Endothelial cell of umbilical vein (primary cell): ENCODE measurements at regions not wholly inside any gene's neighbourhood (a gene's known extent, or its start where the extent isn't known, plus 50 kb on each side); places are given as distances from the start of the nearest gene placed in this dataset.

Experiments
- BruUV-seq: library from RNA; stranded (reverse); fragments of 400-500 nt; replicated peaks from 2 replicates; lab custom pipeline; 2021; lab: Mats Ljungman, UMichigan
- CTCF ChIA-PET: fragments of 300-600, 350-600 bp; sonication (Branson Sonifier 250); formaldehyde crosslinking; loops from one replicate; lab custom pipeline; 2021; ENCODE audit warnings: antibody characterized with exemption, inconsistent platforms; lab: Charles Lee
- POLR2A ChIA-PET: fragments of 300-600, 350-600 bp; sonication (Branson Sonifier 250); formaldehyde crosslinking; loops from one replicate; lab custom pipeline; 2021; ENCODE audit warnings: antibody characterized with exemption, inconsistent platforms; lab: Charles Lee
- DNase-seq: peaks from one replicate; pipeline ENCODE4 v3.0.0-alpha.2; 2011; ENCODE audit warnings: low read depth, low spot score
- FAIRE-seq: peaks from 2 replicates; lab custom pipeline; 2011; peaks lifted over from hg19 to GRCh38; lab: Jason Lieb, UNC
- H2AFZ ChIP-seq: 2 replicates; pipeline ENCODE4 v1.6.0; 2012; ENCODE audit warnings: low read depth, low read length, control low read depth, inconsistent platforms
- H3K27ac ChIP-seq: 2 replicates; pipeline ENCODE4 v1.5.1; 2011; ENCODE audit warnings: low read depth, mild to moderate bottlenecking, control low read depth, low read length, moderate library complexity; ENCODE audit not compliant: insufficient read depth
- H3K27me3 ChIP-seq, 2 experiments: 2 replicates each; pipeline versions ENCODE4 v1.6.0 to v1.6.1; 2011; ENCODE audit warnings: low read length in 2 of 2, mixed read lengths in 1 of 2; ENCODE audit not compliant: control insufficient read depth in 2 of 2, insufficient read depth in 2 of 2
- H3K36me3 ChIP-seq, 2 experiments: 2 replicates in 1 of 2; 3 replicates in 1 of 2; pipeline ENCODE4 v1.5.1; 2011; ENCODE audit warnings: low read length in 2 of 2, mild to moderate bottlenecking in 1 of 2, moderate library complexity in 1 of 2; ENCODE audit not compliant: control insufficient read depth in 2 of 2, insufficient read depth in 2 of 2; ENCODE audit errors: extremely low read depth in 1 of 2
- H3K4me1 ChIP-seq: 3 replicates; pipeline ENCODE4 v1.5.1; 2011; ENCODE audit warnings: mild to moderate bottlenecking, low read length; ENCODE audit not compliant: control insufficient read depth, insufficient read depth; ENCODE audit errors: extremely low read depth
- H3K4me2 ChIP-seq: 2 replicates; pipeline ENCODE4 v1.6.1; 2011; ENCODE audit warnings: low read length, control low read depth, mixed read lengths; ENCODE audit not compliant: insufficient read depth
- H3K4me3 ChIP-seq, 3 experiments: fragments of 200-600 bp in 1 of 3; sonication (generic), shearing (Covaris generic) in 1 of 3; replicated peaks in 1 of 3; 2 replicates each; pipeline ENCODE4 v1.5.1; 2011 to 2016; ENCODE audit warnings: control low read depth in 3 of 3, low read length in 3 of 3, mild to moderate bottlenecking in 2 of 3, inconsistent platforms in 1 of 3, low read depth in 1 of 3, moderate library complexity in 1 of 3; ENCODE audit not compliant: insufficient read depth in 1 of 3
- H3K79me2 ChIP-seq: 2 replicates; pipeline ENCODE4 v1.6.0; 2012; ENCODE audit warnings: low read length, inconsistent platforms; ENCODE audit not compliant: control insufficient read depth, insufficient read depth
- H3K9ac ChIP-seq: replicated peaks from 2 replicates; pipeline ENCODE3; 2011; ENCODE audit warnings: low read length, control low read depth; ENCODE audit not compliant: insufficient read depth; ENCODE audit errors: extremely low read depth
- H3K9me1 ChIP-seq: replicated peaks from 3 replicates; pipeline ENCODE4 v1.6.0; 2011; ENCODE audit warnings: mild to moderate bottlenecking, low read length; ENCODE audit not compliant: control insufficient read depth, insufficient read depth; ENCODE audit errors: extremely low read depth
- H3K9me3 ChIP-seq: replicated peaks from 2 replicates; pipeline ENCODE4 v1.5.1; 2012; ENCODE audit warnings: low read length, inconsistent platforms; ENCODE audit not compliant: control insufficient read depth, insufficient read depth
- H4K20me1 ChIP-seq: replicated peaks from 2 replicates; pipeline ENCODE3; 2011; ENCODE audit warnings: mild to moderate bottlenecking, low read length; ENCODE audit not compliant: control insufficient read depth, insufficient read depth; ENCODE audit errors: extremely low read depth
- CTCF ChIP-seq, 2 donors: IDR thresholded peaks; 1 replicate in 1 of 2; 2 replicates in 1 of 2; pipeline ENCODE4 v1.5.1; 2011; ENCODE audit warnings: low read length in 2 of 2, mild to moderate bottlenecking in 2 of 2, moderate library complexity in 2 of 2, control low read depth in 1 of 2, inconsistent platforms in 1 of 2, low read depth in 1 of 2; ENCODE audit not compliant: insufficient read depth in 1 of 2; ENCODE audit errors: extremely low read depth in 1 of 2
- EZH2 ChIP-seq: IDR thresholded peaks from 2 replicates; pipeline ENCODE4 v1.6.1; 2012; ENCODE audit warnings: borderline replicate concordance, low read depth, mild to moderate bottlenecking, moderate library complexity, low read length, inconsistent platforms; ENCODE audit not compliant: severe bottlenecking
- FOS ChIP-seq: IDR thresholded peaks from 2 replicates; pipeline ENCODE4 v1.6.1; 2011; ENCODE audit warnings: mild to moderate bottlenecking, low read length, moderate library complexity, borderline replicate concordance; ENCODE audit not compliant: insufficient read depth
- GATA2 ChIP-seq: IDR thresholded peaks from 2 replicates; pipeline ENCODE4 v1.7.0; 2011; ENCODE audit warnings: low read depth, mild to moderate bottlenecking, moderate library complexity, mixed read lengths, low read length; ENCODE audit not compliant: insufficient read length, insufficient read depth
- JUN ChIP-seq: IDR thresholded peaks from 2 replicates; pipeline ENCODE4 v1.6.1; 2011; ENCODE audit warnings: borderline replicate concordance, low read depth; ENCODE audit not compliant: insufficient read length, insufficient read depth
- MAX ChIP-seq: IDR thresholded peaks from 2 replicates; pipeline ENCODE4 v1.6.1; 2011; ENCODE audit not compliant: insufficient read depth, insufficient read length
- MYC ChIP-seq: IDR thresholded peaks from one replicate; pipeline ENCODE4 v1.6.1; 2011; ENCODE audit warnings: mild to moderate bottlenecking, low read depth, low read length
- POLR2A ChIP-seq: IDR thresholded peaks from 2 replicates; pipeline ENCODE4 v1.6.1; 2012; ENCODE audit warnings: low read depth, mild to moderate bottlenecking, control low read depth, low read length
- POLR2AphosphoS5 ChIP-seq: IDR thresholded peaks from 2 replicates; pipeline ENCODE4 v1.6.1; 2012; ENCODE audit warnings: low read depth, mild to moderate bottlenecking, control low read depth, low read length, moderate library complexity; ENCODE audit not compliant: insufficient read depth
- dilution Hi-C: fragments of 300-500 bp; cut with MboI; formaldehyde crosslinking; loops from one replicate; pipeline ENCODE4 v1.15.0; 2019; ENCODE audit warnings: low sequenced_read_pairs; ENCODE audit not compliant: extremely low pct_ligation_motif_present
- intact Hi-C: fragments of 100-400 bp; cut with micrococcal nuclease; formaldehyde crosslinking; loops from one replicate; pipeline ENCODE4 v1.10.0; 2022

- FAIRE-seq (no peak), DNase-seq (no peak)
- TF ChIP-seq POLR2A, result no peak
- TF ChIP-seq MAX, result no peak
- no peak for TF ChIP-seq POLR2AphosphoS5
- no peak for TF ChIP-seq GATA2
- no peak for TF ChIP-seq CTCF (IDR thresholded peaks at IDR 0.05; ENCODE audit: extremely low read depth in 1 of 2, insufficient read depth in 1 of 2, low read depth in 1 of 2, low read length in 2 of 2)
- TF ChIP-seq JUN, result no peak
- no peak for TF ChIP-seq MYC
- TF ChIP-seq FOS, result no peak
- no peak for TF ChIP-seq EZH2
- no peak overlapping the region for H2AFZ ChIP-seq
- no peaks in the 10 kb centered on the region for H3K9me1 ChIP-seq
- CTCF ChIA-PET, result no interaction called here
- dilution Hi-C loops, result no loop called here
- intact Hi-C loops, result no loop called here
- no peaks in the 10 kb centered on the region for H3K79me2 ChIP-seq
- no peak overlapping the region for H3K9ac ChIP-seq
- no peaks in the 10 kb centered on the region for H3K36me3 ChIP-seq
- H3K4me3 ChIP-seq, result no peak overlapping the region
- no peak overlapping the region for H3K27ac ChIP-seq
- H3K9me3 ChIP-seq, result no peaks in the 10 kb centered on the region
- H3K4me1 ChIP-seq, result no peaks in the 10 kb centered on the region
- no peaks in the 10 kb centered on the region for H3K27me3 ChIP-seq
- POLR2A ChIA-PET, result no interaction called here
- BruUV-seq, result no TSS peak
- no peak overlapping the region for H3K4me2 ChIP-seq
- no peaks in the 10 kb centered on the region for H4K20me1 ChIP-seq
These were observed 154.0 kb downstream of the UGT8 start for GRCh38 chr4:114752391-114753165.
